ENCODE measurements at regions not wholly inside any gene's neighbourhood (a gene's known extent, or its start where the extent isn't known, plus 50 kb on each side); places are given as distances from the start of the nearest gene placed in this dataset.

DNA sequence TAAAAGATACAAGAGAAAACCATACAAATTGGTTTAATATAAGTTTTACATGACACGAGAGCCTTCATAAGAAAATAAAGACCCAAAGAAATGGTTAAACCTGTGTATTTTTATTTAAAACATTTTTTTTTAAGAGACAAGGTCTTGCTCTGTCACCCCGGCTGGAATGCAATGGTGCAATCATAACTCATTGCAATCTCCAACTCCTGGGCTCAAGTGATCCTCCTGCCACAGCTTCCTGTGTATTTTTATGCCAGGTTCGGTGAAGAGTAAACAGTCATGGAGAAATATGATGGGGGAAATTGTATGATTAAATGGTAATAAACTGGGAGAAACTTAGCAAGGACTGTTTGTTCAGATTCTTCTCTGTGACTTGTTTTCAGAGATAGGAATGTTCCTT, 441.0 kb downstream of the TUSC7 start:
- TF ChIP-seq, protein P1, sequence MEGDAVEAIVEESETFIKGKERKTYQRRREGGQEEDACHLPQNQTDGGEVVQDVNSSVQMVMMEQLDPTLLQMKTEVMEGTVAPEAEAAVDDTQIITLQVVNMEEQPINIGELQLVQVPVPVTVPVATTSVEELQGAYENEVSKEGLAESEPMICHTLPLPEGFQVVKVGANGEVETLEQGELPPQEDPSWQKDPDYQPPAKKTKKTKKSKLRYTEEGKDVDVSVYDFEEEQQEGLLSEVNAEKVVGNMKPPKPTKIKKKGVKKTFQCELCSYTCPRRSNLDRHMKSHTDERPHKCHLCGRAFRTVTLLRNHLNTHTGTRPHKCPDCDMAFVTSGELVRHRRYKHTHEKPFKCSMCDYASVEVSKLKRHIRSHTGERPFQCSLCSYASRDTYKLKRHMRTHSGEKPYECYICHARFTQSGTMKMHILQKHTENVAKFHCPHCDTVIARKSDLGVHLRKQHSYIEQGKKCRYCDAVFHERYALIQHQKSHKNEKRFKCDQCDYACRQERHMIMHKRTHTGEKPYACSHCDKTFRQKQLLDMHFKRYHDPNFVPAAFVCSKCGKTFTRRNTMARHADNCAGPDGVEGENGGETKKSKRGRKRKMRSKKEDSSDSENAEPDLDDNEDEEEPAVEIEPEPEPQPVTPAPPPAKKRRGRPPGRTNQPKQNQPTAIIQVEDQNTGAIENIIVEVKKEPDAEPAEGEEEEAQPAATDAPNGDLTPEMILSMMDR (IDR thresholded peaks at IDR 0.05) = no peak
- TF ChIP-seq POLR2A (IDR thresholded peaks at IDR 0.05) = no peak
